Lower leg skin (tissue), 4 donors: ENCODE measurements at regions not wholly inside any gene's neighbourhood (a gene's known extent, or its start where the extent isn't known, plus 50 kb on each side); places are given as distances from the start of the nearest gene placed in this dataset.

Experiments
- DNase-seq, 2 donors: peaks; one replicate each; pipeline ENCODE4 v3.0.0-alpha.2; 2019; ENCODE audit warnings: low spot score in 2 of 2
- H3K4me3 ChIP-seq: fragments of 200-600 bp; sonication (generic); 2 replicates; pipeline ENCODE4 v1.5.1; 2017; ENCODE audit warnings: mild to moderate bottlenecking, low read depth; ENCODE audit not compliant: poor library complexity, severe bottlenecking
- CTCF ChIP-seq, 3 donors: fragments of 450-650 bp; IDR thresholded peaks; one replicate each; pipeline ENCODE4 v1.5.1; 2016; ENCODE audit warnings: antibody characterized with exemption in 3 of 3, mild to moderate bottlenecking in 3 of 3, moderate library complexity in 2 of 3
- POLR2A ChIP-seq, 2 donors: fragments of 450-650 bp; IDR thresholded peaks; one replicate each; pipeline ENCODE4 v1.6.1; 2016 to 2017; ENCODE audit warnings: antibody characterized with exemption in 2 of 2, mild to moderate bottlenecking in 1 of 2, moderate library complexity in 1 of 2
- WGBS, 2 donors: methylation state at CpG; one replicate each; pipeline ENCODE4 v1.1.5; 2018; 5-methylcytosine and 5-hydroxymethylcytosine counted together
- intact Hi-C: fragments of 100-400 bp; cut with DNase I; formaldehyde crosslinking; loops from one replicate; pipeline ENCODE4 v1.15.0; 2023; ENCODE audit warnings: low total_unique reads

GRCh38 chr18:76051396-76052226, 443.4 kb downstream of the ZNF516 start:
- no peak overlapping the region for H3K4me3 ChIP-seq
- WGBS, 2 donors = 32 to 33% methylated on average over 14 of the region's 14 CpGs
- no peak for TF ChIP-seq CTCF (IDR thresholded peaks at IDR 0.05)
- no peak for TF ChIP-seq POLR2A (IDR thresholded peaks at IDR 0.05)
- intact Hi-C loops = no loop called here
- no peak for DNase-seq

GRCh38 chr18:76046221-76046620, 448.8 kb downstream of the ZNF516 start:
- no peak for DNase-seq
- TF ChIP-seq POLR2A (IDR thresholded peaks at IDR 0.05) (no peak), CTCF (IDR thresholded peaks at IDR 0.05) (no peak)
- 83 to 88% methylated on average over 4 of the region's 4 CpGs for WGBS, 2 donors
- no peak overlapping the region for H3K4me3 ChIP-seq
- intact Hi-C loops = no loop called here

- intact Hi-C loops = no loop called here
- H3K4me3 ChIP-seq = no peak overlapping the region
- TF ChIP-seq CTCF (IDR thresholded peaks at IDR 0.05) (no peak), POLR2A (IDR thresholded peaks at IDR 0.05) (no peak)
- WGBS, 2 donors = 0% methylated on average over 1 of the region's 1 CpG
- DNase-seq = no peak
These were observed 452.5 kb downstream of the ZNF516 start for GRCh38 chr18:76042511-76042910.

- WGBS, 2 donors = 84 to 86% methylated on average over 3 of the region's 3 CpGs
- intact Hi-C loops = no loop called here
- TF ChIP-seq CTCF (IDR thresholded peaks at IDR 0.05) (no peak), POLR2A (IDR thresholded peaks at IDR 0.05) (no peak)
- no peak for DNase-seq
- H3K4me3 ChIP-seq = no peak overlapping the region
These were observed 476.8 kb downstream of the ZNF516 start for GRCh38 chr18:76018210-76018609.

GRCh38 chr18:76013057-76013456, 482.0 kb downstream of the ZNF516 start:
- 64 to 67% methylated on average over 1 of the region's 1 CpG for WGBS, 2 donors
- intact Hi-C loops = no loop called here
- no peak for DNase-seq
- H3K4me3 ChIP-seq = no peak overlapping the region
- TF ChIP-seq CTCF (IDR thresholded peaks at IDR 0.05) = no peak
- TF ChIP-seq POLR2A (IDR thresholded peaks at IDR 0.05) = no peak
